Hypothalamus (tissue), 51 donors: ENCODE measurements at regions not wholly inside any gene's neighbourhood (a gene's known extent, or its start where the extent isn't known, plus 50 kb on each side); places are given as distances from the start of the nearest gene placed in this dataset.

Experiments used
- DNase-seq, 51 donors: peaks; one replicate each; lab custom pipeline; 2025; lab: John Stamatoyannopoulos, UW

- DNase-seq: no peak
Measured at GRCh38 chr1:191913260-191913977, 244.8 kb upstream of the RGS18 start.

- DNase-seq: no peak
Measured at GRCh38 chr1:191929383-191929782, 228.9 kb upstream of the RGS18 start.

GRCh38 chr1:191943684-191944083, 214.6 kb upstream of the RGS18 start:
- DNase-seq: no peak

GRCh38 chr1:191953526-191953925, 204.7 kb upstream of the RGS18 start:
- no peak for DNase-seq

GRCh38 chr1:191959856-191960255, 198.4 kb upstream of the RGS18 start:
- DNase-seq: no peak

GRCh38 chr1:191963286-191963685, 195.0 kb upstream of the RGS18 start:
- no peak for DNase-seq

GRCh38 chr1:191963781-191964455, 194.3 kb upstream of the RGS18 start:
- no peak for DNase-seq

- no peak for DNase-seq
Measured at GRCh38 chr1:191969290-191969689, 189.0 kb upstream of the RGS18 start.

GRCh38 chr1:191970116-191970515, 188.1 kb upstream of the RGS18 start:
- DNase-seq: no peak

GRCh38 chr1:191971447-191971846, 186.8 kb upstream of the RGS18 start:
- DNase-seq: no peak

GRCh38 chr1:191974004-191974403, 184.3 kb upstream of the RGS18 start:
- DNase-seq: no peak

GRCh38 chr1:191977874-191978506, 180.3 kb upstream of the RGS18 start:
- DNase-seq: no peak

GRCh38 chr1:191984856-191985255, 173.4 kb upstream of the RGS18 start:
- no peak for DNase-seq

- no peak for DNase-seq
Measured at GRCh38 chr1:191992118-191992517, 166.1 kb upstream of the RGS18 start.

GRCh38 chr1:191993549-191993948, 164.7 kb upstream of the RGS18 start:
- DNase-seq: no peak

- DNase-seq: no peak
Measured at GRCh38 chr1:192002063-192002462, 156.2 kb upstream of the RGS18 start.

GRCh38 chr1:192003295-192004077, 154.8 kb upstream of the RGS18 start:
- no peak for DNase-seq

GRCh38 chr1:192005976-192006375, 152.3 kb upstream of the RGS18 start:
- DNase-seq: no peak

- no peak for DNase-seq
Measured at GRCh38 chr1:192008281-192008825, 149.9 kb upstream of the RGS18 start.

GRCh38 chr1:192010406-192010805, 147.9 kb upstream of the RGS18 start:
- DNase-seq: no peak

GRCh38 chr1:192011525-192011924, 146.7 kb upstream of the RGS18 start:
- no peak for DNase-seq
